Hematopoietic multipotent progenitor cell treated with erythropoietin and hydrocortisone succinate and interleukin-3 and kit ligand, for 4 days (in vitro differentiated cells): ENCODE measurements at regions not wholly inside any gene's neighbourhood (a gene's known extent, or its start where the extent isn't known, plus 50 kb on each side); places are given as distances from the start of the nearest gene placed in this dataset.
"Not testable (repeated sequence)": the region's sequence is repeated elsewhere in the genome, so short reads cannot be mapped to it uniquely, and the experiment has no call there.

ENCODE experiments used
- DNase-seq: peaks from one replicate; pipeline ENCODE4 v3.0.0-alpha.2; 2015

DNA sequence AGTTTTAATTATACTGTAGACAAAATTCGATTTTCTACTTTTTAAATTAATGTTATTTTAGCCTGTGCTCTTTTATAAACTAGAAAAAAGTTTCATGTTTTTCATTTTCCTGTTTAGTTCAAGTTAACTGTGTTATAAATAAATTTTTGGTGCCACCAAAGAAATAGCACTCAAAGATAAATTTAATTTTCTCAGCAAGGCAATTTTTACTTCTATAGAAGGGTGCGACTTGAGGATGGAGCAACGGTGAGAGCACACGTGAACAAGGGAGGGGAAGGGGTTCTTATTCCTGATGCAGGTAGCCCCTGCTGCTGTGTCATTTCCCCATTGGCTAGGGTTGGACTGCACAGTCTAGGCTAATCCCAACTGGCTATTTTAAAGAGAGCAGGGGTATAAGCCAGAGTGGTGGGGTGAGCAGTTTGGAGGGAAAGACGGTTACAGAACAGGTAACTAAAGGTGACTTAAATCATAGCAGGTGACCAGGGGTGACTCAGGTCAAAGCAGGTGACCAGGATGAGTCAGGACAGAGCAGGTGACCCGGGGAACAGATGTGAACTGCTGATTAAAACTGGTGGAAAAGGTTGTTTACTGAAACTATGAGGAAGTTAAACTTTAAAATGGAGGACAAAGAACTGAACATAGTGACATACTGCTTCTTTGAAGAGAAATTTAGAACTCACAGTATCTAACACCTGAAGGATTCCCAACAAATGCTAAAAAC lies 104.6 kb upstream of the GPBP1 start:
- DNase-seq: no peak

DNA sequence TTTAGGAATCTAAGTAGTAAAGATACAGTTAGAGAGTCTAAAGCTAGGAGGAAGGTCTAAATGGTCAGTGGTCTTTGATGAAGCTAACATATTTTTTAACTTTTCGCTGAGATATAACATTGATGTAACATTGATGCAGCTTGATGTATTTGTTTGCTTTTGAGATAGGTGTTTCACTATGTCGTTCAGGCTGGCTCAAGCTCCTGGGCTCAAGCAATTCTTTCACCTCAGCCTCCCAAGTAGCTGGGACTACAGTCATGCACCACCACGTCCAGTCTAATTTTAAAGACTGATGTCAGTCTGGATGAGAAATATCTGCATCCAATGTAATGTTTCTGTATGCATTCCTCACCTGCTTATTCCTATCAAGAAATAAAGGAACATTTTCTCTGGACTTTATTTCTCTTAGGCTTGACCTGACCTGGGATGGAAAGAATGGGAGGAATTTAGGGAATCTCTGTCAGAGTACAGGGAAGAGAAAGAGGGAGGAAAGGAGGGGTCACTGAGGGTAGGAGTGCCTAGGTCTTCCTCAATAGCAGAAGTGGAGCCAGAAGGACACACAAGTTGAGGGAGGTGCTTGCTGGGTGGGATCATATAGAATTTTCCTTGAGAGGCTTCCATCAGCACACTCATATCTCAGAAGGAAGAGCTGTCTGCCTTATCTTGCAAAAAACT lies 101.5 kb upstream of the GPBP1 start:
- no peak for DNase-seq

DNA sequence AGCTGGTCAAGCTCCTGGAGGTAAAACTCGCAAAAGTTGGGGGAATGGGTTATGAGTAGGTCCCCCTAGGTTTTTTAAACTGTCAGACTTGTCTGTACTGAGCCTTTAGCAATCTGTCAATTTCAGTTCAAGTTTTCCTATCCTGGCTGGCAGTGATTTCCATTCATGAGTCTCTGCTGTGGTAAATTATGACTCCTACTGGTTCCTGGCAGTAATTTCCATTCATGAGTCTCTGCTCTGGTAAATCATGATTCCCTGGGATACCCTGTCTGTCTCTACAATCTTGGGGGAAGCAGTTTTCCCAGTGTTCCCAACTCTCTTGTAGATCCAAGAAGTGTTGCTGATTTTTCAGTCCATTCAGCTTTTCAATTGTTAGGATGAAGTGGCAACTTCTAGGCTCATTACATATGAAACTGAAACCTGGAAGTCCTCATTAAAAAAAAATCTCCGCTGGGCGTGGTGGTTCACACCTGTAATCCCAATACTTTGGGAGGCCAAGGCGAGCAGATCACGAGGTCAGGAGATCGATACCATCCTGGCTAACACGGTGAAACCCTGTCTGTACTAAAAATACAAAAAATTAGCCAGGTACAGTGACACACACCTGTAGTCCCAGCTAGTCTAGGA lies 91.3 kb upstream of the GPBP1 start:
- peak; percentile 44 for DNase-seq

DNA sequence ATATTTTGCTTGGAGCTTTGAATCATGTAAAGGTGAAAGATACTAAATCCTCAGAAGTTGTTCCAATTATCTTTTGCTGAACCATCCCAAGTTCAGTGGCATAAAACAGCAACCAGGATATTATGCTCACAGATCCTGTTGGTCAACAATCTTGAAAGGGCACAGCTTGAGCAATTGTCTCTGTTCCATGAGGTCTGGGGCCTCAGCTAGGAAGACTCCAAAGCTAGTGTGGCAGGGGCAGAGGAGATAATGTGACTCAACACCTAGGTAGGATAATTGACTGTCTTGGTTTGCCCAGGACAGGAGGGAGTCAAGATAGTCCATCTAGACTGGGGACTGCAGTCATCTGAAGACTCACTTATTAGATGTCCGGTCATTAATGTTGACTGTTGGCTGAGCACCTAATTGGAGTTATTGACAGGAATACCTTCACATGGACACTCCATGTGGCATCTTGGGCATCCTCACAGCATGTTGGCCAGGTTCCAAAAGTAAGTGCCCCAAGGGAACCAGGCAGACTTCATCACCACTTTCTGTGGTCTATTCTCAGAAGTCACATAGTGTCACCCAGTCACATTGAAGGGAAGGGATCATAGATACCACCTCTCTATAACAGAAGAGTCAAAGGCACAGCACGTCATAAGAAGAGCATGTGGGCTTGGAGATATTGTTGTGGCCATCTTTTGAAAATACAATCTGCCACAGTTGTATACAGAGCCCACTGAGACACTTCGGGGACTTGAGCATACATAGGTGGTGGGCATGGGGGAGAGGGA lies 88.4 kb upstream of the GPBP1 start:
- peak; percentile 16 for DNase-seq

DNA sequence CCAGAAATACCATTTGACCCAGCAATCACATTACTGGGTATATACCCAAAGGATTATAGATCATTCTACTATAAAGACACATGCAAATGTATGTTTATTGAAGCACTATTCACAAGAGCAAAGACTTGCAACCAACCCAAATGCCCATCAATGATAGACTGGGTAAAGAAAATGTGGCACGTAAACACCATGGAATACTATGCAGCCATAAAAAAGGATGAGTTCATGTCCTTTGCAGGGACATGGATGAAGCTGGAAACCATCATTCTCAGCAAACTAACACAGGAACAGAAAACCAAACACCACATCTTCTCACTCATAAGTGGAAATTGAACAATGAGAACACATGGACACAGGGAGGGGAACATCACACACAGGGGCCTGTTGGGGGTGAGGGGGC lies 85.9 kb upstream of the GPBP1 start:
- DNase-seq: not testable (repeated sequence)

DNA sequence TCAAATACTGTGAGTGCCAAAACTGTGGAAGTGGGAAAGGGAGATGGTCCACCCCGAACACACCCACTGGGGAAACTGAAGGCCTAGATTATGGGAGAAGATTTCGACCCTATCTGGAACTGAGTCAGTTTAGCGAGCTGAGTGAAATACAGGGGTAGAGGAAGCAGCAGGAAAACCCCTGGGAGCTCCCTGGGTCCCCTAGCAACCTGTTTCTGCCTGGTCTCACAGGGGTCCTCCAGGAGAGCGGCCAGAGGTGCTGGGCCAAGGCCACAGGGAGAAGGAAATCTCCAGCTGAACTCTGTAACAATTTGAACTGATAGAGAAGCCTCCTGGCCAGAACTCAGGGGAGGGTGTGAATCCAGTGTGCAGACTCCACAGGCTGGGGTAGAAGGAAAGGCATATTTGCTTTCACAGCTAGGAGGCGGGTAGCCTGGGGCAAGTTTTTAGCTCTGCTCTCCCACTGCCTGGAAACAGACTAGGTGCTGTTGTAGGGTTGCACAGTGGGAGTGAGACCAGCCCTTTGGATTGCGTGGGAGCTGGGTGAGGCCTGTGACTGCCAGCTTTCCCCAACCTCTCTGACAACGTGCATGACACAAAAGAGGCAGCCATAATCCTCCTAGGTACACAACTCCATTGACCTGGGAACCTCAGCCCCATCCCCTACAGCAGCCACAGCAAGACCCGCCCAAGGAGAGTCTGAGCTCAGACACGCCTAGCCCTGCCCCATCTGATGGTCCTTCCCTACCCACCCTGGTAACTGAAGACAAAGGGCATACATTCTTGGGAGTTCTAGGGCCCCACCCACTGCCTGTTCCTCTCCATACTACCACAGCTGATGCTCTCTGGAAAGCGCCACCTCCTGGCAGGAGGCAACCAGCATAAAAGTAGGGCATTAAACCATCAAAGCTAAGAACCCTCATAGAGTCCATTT lies 78.8 kb upstream of the GPBP1 start:
- DNase-seq: peak; percentile 47

DNA sequence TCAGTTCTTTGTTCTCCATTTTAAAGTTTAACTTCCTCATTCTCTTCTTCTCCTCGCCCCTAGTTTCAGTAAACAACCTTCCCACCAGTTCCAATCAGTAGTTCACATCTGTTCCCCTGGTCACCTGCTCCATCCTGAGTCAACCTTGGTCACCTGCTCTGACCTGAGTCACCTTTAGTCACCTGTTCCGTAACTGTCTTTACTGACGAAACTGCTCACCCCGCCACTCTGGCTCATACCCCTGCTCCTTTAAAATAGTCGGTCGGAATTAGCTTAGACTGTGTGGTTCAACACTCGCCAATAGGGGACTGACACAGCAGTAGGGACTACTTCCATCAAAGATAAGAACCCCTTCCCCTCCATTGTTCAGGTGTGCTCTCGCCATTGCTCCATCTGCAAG lies 76.3 kb upstream of the GPBP1 start:
- DNase-seq: peak; percentile 7

DNA sequence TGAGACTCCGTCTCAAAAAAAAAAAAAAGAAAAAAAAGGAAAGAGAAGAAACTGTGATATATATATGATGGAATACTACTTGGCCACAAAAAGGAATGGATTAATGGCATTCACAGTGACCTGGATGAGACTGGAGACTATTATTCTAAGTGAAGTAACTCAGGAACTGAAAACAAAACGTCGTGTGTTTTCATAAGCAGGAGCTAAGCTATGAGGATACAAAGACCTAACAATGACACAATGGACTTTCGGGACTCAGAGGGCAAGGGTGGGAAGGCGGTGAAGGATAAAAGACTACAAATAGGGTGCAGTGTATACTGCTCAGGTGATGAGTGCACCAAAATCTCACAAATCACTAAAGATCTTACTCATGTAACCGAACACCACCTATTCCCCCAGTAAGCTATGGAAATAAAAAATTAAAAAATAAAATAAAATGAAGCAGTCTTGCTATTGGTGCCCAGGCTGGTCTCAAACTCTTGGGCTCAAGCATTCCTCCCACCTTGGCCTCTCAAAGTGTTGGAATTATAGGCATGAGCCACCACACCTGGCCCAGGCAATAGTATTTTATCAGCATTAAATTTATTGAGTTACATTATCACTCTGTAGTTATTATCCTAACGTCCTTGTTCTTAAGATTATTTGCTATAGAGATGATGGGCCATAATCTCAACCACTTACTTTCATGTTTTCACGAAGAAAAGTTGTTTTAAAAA lies 71.5 kb upstream of the GPBP1 start:
- no peak for DNase-seq

DNA sequence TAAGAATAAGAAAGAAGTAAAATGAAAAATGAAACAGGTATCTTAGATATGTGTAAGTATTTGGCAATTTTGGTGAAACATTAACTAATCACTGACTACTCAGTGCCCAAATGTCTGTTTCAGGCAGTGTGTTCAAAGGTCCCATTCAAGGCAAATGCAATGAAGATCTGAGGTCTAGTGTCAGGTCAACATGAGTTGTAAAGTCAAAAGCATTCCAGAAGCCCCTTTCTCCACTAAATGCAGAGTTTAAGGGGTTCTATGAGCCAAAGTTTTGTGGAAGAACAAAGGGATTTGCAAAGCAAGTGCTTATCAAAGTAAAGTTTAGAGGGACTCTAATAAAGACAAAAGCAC lies 71.0 kb upstream of the GPBP1 start:
- DNase-seq: no peak

DNA sequence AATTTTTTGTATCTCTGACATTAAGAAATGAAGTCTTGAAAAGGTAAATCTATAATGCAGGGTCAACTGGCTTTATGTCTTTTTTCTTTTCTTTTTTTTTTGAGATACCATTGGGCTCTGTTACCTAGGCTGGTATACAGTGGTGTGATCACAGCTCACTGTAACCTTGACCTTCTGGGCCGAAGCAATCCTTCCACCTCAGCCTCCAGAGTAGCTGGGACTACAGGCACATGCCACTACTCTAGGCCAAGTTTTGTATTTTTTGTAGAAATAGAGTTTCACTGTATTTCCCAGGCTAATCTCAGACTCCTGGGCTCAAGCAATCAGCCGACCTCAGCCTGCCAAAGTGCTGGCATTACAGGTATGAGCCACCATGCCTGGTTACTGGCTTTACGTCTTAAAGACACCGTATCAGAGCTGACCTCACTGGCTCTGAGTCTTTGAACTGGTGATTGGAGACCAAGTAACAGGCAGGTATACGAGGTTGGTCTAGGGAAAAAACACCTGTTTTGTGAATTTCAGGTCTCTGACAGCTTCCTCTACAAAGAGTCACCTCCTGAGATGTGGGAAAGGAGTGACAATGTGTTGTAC lies 70.4 kb upstream of the GPBP1 start:
- DNase-seq: no peak

DNA sequence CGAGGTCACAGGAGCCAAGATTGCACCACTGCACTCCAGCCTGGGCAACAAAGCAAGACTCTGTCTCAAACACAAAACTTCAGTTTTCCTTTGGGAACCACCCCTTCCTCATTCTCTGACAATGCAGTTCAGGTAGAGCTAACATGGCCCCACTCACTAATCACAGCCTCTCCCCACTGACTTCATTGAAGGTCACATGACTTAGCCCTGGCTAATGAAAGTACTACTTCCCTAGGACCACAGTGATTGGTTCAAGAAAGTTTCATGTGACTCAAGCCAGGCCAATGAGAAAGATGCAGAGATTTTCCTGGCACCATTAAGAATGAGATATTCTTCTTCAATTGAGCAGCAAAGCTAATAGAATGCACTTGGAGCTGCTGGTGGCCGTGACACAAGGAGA lies 67.2 kb upstream of the GPBP1 start:
- DNase-seq: no peak

DNA sequence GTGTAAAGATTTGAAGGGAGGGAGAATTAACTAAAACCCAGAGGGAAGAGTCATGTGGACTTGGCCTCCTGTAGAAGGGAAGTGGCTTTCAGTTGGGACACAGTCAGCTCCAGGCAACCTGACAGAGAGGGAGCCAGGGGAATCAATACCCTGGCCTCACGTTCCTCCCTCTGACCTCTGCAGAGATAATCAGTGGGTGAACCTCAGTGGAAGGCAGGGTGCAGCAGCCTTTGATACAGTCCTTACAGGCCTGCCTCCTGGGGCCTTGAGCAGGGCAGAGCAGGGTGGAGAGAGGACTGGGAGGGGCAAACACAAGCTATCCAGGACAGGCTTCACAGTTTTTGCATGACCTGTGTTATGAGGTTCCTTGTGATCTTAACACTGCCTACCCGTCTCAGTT lies 61.9 kb upstream of the GPBP1 start:
- peak; percentile 6 for DNase-seq

DNA sequence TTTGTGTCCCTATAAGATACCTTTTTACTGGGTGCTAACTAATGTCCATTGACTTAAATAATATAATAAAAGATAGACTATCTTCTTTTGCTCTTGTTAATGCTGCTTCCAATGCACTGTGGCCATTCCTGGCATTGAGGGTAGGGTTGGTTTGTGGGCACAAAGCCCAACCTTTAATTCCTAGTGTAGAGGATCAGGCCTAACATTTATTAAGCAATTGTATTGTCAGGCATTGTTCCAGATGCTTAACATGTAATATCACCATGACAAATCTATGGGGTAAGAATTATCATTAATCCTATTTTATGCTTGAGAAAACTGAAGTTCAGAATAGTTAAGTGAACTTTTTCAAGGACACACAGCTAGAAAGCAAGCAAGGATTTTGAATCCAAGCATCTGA lies 60.4 kb upstream of the GPBP1 start:
- DNase-seq: no peak

DNA sequence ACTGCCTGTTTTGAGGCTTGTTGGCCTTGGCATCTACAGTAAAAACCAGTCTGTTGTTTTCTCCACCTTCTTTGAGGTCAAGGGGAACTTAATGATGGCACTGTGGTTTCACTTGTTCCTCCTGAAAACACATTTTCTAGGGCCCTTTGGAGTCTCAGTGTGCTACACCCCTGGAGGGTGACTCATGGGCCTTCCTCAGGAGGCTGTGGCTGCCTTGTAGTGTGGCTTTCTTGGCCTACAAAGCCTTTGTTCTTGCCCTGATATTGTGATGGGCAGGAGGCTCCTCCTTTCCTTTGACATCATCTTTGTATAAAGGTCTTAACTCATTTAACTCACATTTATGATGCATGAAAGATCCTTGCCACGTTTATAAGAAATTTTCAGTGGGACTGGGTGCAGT lies 56.3 kb upstream of the GPBP1 start:
- peak; percentile 54 for DNase-seq

DNA sequence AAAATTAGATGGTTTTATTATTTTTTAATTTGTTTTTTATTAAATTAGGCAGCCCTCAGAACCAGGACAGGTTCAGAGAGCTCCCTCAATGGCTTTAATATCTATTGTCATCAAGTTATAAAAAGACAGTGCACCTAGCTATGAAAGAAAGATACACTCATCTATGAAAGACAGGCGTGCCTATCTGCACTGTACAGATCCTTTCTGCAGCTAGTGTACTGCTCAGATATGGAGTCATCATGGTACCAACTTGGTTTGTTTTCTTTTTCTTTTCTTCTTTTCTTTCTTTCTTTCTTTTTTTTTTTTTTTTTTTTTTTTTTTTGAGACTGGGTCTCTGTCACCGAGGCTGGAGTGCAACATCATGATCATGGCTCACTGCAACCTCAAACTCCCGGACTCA lies 54.8 kb upstream of the GPBP1 start:
- peak; percentile 69 for DNase-seq

DNA sequence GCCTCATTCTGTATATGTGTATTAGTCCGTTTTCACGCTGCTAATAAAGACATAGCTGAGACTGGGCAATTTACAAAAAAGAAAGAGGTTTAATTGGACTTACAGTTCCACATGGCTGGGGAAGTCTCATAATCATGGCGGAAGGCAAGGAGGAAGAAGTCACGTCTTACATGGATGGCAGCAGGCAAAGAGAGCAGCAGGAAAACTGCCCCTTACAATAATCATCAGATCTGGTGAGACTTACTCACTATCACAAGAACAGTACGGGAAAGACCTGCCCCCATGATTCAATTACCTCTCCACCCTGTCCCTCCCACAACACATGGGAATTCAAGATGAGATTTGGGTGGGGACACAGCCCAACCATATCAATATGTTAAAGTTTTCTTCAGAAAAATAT lies 49.8 kb upstream of the GPBP1 start:
- no peak for DNase-seq
